ENCODE measurements at regions not wholly inside any gene's neighbourhood (a gene's known extent, or its start where the extent isn't known, plus 50 kb on each side); places are given as distances from the start of the nearest gene placed in this dataset.

DNA sequence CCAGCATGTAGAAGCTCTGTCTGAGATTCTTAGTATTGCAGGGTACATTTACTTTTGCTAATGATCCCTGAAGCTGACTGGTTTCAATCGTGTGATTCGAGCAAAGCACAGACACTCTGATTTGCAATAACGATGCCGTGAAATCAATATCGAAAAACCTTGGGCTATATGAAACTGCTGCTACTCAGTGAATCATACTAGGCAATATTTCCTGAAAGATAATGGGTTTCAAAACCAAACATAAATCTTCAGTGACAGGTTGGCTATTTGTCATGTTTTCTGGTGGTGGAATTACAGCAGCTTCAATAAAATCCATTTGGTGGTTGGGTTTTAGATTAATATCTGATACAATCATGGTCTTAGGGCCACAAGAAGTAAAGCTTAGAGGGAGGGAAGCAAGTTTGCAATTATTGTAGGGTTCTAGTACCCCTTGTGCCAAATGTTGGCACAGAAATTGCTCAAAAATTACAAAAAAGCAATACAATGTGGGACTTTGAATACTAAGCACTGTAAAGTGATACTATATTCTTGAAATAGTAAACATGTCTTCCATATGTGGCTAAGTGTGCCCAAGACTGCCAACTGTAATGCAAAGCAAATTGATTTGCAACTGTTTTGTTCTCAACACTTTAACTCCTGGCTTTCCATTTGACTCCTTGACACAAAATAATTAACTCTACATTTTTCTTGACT, 112.4 kb upstream of the JAZF1 start:
- peaks cover under 1% of the 10 kb centered on the region for H3K27me3 ChIP-seq (ENCODE audit: insufficient read depth, low read depth, severe bottlenecking)
- H3K9me3 ChIP-seq (ENCODE audit: severe bottlenecking): no peaks in the 10 kb centered on the region
- no peaks in the 10 kb centered on the region for H3K36me3 ChIP-seq
- no peak for DNase-seq
- no peak overlapping the region for H3K27ac ChIP-seq
- H3K4me3 ChIP-seq (ENCODE audit: low read depth, low read length): no peak overlapping the region
- TF ChIP-seq, protein P1, sequence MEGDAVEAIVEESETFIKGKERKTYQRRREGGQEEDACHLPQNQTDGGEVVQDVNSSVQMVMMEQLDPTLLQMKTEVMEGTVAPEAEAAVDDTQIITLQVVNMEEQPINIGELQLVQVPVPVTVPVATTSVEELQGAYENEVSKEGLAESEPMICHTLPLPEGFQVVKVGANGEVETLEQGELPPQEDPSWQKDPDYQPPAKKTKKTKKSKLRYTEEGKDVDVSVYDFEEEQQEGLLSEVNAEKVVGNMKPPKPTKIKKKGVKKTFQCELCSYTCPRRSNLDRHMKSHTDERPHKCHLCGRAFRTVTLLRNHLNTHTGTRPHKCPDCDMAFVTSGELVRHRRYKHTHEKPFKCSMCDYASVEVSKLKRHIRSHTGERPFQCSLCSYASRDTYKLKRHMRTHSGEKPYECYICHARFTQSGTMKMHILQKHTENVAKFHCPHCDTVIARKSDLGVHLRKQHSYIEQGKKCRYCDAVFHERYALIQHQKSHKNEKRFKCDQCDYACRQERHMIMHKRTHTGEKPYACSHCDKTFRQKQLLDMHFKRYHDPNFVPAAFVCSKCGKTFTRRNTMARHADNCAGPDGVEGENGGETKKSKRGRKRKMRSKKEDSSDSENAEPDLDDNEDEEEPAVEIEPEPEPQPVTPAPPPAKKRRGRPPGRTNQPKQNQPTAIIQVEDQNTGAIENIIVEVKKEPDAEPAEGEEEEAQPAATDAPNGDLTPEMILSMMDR (IDR thresholded peaks at IDR 0.05; ENCODE audit: low read depth, low read length): no peak

DNA sequence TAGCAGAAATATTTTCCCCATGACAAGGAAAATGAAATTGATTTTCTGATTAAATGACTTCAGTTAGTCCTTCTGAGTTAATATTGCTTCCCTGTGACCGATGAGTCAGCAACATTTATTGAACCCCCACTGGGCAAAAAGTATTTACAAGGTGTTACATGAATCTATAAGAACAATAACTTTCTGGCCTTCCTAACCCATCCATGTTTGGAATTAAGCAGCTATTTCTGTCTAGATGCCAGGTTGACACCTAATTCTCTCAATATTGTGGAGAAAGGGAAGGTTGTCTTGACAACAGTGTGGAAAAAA, 112.9 kb upstream of the JAZF1 start:
- no peak for DNase-seq

DNA sequence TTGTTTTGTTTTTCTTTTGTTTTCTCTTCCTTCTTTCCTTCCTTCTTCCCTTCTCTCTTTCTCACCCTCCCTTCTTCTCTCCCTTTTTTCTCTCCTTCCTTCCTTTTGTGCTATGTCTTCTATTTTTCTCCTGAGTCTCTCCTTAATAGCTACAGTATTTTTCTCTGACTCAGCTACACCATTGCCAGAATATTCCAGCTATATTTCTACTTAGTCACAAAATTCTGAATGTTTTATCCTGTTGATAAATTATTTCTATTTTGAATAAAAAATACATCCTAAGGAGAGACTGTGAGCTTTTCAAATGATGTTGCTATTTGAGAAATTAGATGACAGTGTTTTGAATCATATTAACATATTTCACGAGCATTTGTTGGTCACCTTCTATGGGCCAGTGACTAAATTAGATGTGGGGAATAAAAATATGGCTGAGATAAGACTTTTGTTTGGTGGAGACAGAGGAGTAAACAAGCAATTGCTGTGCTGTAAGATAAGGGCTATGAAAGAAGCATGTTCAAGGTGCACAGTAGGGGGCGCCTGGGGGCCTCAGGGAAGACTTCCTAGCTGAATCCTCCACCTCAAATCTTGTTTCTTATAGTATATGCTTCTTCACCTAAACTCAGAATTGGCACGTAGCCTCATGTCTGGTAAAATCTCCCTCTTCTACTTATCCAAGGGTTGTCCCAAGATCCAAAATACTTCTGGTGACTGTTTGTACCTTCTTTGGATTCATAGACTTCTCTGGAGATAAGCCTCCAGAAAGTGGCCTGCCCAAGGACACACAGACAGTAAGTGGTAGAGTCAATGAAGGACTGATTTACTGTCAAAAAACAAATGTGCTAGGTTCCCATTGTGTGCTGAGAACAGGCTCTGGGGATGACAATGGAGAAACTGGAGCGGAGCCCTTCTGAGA, 115.5 kb upstream of the CREB5 start:
- TF ChIP-seq, protein P1 (IDR thresholded peaks at IDR 0.05; ENCODE audit: low read depth, low read length): peak; percentile 79
- H3K27ac ChIP-seq: no peak overlapping the region
- no peaks in the 10 kb centered on the region for H3K36me3 ChIP-seq
- H3K9me3 ChIP-seq (ENCODE audit: severe bottlenecking): no peaks in the 10 kb centered on the region
- DNase-seq: peak; percentile 47
- H3K4me3 ChIP-seq (ENCODE audit: low read depth, low read length): no peak overlapping the region
- peaks cover 16% of the 10 kb centered on the region for H3K27me3 ChIP-seq (ENCODE audit: insufficient read depth, low read depth, severe bottlenecking)

More for the DNA sequence above, 112.9 kb upstream of the JAZF1 start:
- TF ChIP-seq, protein P1 (IDR thresholded peaks at IDR 0.05; ENCODE audit: low read depth, low read length): no peak
- Histone ChIP-seq H3K27ac (no peak overlapping the region), H3K36me3 (no peaks in the 10 kb centered on the region), H3K4me3 (ENCODE audit: low read depth, low read length) (no peak overlapping the region), H3K27me3 (ENCODE audit: insufficient read depth, low read depth, severe bottlenecking) (peaks cover 3% of the 10 kb centered on the region), H3K9me3 (ENCODE audit: severe bottlenecking) (no peaks in the 10 kb centered on the region)

DNA sequence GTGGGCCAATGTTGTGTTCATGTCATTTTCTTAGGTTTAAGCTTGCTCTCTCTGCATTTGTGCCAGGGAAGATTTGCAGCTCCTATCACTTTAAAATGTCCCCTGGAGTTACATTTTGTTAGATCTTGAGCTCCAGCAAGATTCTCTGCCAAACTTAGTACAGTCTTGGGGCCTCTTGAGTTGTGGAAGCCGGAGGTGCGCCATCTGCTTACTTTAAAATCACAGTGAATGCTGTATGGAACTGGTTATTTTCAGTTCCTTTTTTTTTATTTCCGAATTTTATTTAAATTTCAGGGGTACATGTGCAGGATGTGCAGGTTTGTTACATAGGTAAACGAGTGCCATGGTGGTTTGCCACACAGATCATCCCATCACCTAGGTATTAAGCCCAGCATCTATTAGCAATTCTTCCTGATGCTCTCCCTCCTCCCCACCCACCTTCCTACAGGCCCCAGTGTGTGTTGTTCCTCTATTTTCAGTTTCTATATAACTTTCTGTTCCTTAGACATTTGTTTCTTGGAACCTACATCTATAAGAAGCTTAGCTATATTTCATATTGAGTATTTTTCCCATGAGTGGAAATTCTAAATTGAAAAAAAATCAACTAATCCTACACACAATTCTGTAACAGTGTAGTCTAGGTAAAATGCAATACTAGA, 114.4 kb upstream of the CREB5 start:
- H3K27ac ChIP-seq: no peak overlapping the region
- H3K27me3 ChIP-seq (ENCODE audit: insufficient read depth, low read depth, severe bottlenecking): peaks cover 16% of the 10 kb centered on the region
- no peak for DNase-seq
- TF ChIP-seq, protein P1 (IDR thresholded peaks at IDR 0.05; ENCODE audit: low read depth, low read length): no peak
- H3K36me3 ChIP-seq: no peaks in the 10 kb centered on the region
- no peak overlapping the region for H3K4me3 ChIP-seq (ENCODE audit: low read depth, low read length)
- H3K9me3 ChIP-seq (ENCODE audit: severe bottlenecking): no peaks in the 10 kb centered on the region

DNA sequence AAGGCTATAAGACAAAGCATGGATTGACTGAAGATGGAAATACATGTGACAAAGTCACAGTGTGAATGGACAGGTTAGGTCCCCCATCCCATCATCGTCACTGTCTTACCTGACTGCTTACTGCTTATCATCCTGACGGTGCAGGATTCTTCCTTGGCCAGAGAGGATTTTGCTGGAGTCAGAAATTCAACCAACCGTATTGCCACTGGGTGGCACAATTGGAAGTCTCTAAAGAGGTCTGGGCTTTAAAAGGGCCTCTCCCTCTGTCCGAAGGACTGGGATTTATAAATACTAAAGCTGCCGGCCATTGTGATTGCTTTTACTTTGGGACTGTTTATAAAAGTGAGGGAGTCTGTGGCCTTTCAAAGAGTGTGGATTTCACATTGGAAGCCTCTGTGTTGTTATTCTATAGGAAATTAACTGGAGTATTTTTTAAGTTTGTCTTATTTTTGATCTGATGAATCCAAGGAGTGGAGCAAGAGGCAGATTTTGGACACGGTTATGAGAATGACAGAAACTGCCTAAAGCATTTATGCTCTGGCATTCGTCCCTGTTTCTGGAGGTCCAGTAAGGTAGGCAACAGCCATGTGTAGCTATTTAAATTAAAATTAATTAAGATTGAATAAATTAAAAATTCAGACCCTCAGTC, 113.3 kb upstream of the CREB5 start:
- no peak overlapping the region for H3K4me3 ChIP-seq (ENCODE audit: low read depth, low read length)
- DNase-seq: peak; percentile 50
- TF ChIP-seq, protein P1 (IDR thresholded peaks at IDR 0.05; ENCODE audit: low read depth, low read length): peak; percentile 53; the same call in 1 of the 2 replicates

More for the DNA sequence above, 113.3 kb upstream of the CREB5 start:
- Histone ChIP-seq H3K36me3 (no peaks in the 10 kb centered on the region), H3K9me3 (ENCODE audit: severe bottlenecking) (no peaks in the 10 kb centered on the region), H3K27me3 (ENCODE audit: insufficient read depth, low read depth, severe bottlenecking) (peaks cover 16% of the 10 kb centered on the region), H3K27ac (no peak overlapping the region)
